ENCODE measurements at regions not wholly inside any gene's neighbourhood (a gene's known extent, or its start where the extent isn't known, plus 50 kb on each side); places are given as distances from the start of the nearest gene placed in this dataset.
"Not testable (repeated sequence)": the region's sequence is repeated elsewhere in the genome, so short reads cannot be mapped to it uniquely, and the experiment has no call there.

- TF ChIP-seq, protein P1, sequence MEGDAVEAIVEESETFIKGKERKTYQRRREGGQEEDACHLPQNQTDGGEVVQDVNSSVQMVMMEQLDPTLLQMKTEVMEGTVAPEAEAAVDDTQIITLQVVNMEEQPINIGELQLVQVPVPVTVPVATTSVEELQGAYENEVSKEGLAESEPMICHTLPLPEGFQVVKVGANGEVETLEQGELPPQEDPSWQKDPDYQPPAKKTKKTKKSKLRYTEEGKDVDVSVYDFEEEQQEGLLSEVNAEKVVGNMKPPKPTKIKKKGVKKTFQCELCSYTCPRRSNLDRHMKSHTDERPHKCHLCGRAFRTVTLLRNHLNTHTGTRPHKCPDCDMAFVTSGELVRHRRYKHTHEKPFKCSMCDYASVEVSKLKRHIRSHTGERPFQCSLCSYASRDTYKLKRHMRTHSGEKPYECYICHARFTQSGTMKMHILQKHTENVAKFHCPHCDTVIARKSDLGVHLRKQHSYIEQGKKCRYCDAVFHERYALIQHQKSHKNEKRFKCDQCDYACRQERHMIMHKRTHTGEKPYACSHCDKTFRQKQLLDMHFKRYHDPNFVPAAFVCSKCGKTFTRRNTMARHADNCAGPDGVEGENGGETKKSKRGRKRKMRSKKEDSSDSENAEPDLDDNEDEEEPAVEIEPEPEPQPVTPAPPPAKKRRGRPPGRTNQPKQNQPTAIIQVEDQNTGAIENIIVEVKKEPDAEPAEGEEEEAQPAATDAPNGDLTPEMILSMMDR (IDR thresholded peaks at IDR 0.05; ENCODE audit: poor library complexity): not testable (repeated sequence)
- TF ChIP-seq EZH2 (IDR thresholded peaks at IDR 0.05; ENCODE audit: borderline replicate concordance): not testable (repeated sequence)
Observed at GRCh38 chr5:177923837-177924236, 72.2 kb downstream of the PROP1 start.

Measured in hepatocyte (in vitro differentiated cells).